Fibroblast of skin of abdomen (primary cell): ENCODE measurements at regions not wholly inside any gene's neighbourhood (a gene's known extent, or its start where the extent isn't known, plus 50 kb on each side); places are given as distances from the start of the nearest gene placed in this dataset.

Source experiments
- DNase-seq: peaks from one replicate; pipeline ENCODE4 v3.0.0-alpha.2; 2013

DNA sequence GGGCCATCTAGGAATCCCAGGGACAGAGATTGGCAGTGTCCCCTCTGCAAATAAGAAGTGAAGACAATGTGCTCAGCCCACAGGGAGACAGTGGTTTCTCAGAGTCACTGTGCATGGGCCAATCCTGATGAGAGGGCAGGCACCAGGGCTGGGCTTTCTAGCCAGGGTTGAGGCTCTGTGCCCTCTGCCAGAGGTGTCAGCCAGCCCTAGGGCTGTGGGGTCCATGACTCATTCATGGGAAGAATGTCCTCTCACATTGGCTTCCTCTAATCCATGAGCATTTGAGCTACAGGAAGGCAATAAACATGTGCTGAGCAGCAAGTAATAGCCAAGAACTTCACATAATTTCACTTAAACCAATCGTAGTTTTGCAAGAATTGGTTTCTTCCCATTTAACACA is 482.0 kb upstream of the MGMT start:
- DNase-seq: no peak

DNA sequence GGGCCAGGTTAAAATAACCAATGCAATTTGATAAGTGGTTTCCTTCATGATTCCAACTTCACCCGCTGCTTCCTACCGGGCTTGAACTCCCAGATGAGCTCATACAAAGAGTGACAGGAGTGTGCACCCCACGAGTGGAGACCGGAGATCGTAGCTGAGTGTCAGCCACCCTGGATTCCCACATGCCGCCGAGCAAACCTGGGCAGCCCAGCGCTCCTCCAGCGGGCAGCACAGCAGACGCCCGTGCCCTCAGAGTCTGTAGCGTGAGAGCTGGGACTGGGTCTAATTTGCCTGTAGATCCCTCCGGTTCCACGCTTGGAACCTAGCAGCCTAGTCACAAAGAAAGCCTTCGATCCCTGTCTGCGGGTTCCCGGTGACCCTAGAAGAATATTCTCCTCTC is 476.1 kb upstream of the MGMT start:
- DNase-seq: no peak

DNA sequence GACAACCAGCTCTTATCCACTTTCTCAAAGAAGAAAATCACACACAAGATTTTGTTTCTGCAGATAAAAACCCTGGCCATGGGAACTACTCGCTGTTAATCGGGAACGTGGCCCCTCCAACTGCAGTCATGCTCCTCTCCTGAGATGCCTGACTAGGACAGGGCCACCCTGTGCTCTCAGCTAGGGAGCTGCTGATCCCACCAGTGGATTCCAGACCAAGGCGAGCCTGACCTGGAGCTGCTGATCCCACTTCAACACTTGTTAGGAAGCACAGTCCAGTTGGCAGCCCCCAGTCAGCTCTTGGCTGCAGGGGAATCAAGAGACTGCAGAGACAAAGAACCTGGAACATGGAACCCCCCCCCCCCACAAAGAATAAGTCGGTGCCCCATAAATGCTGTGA is 474.3 kb upstream of the MGMT start:
- DNase-seq: no peak

DNA sequence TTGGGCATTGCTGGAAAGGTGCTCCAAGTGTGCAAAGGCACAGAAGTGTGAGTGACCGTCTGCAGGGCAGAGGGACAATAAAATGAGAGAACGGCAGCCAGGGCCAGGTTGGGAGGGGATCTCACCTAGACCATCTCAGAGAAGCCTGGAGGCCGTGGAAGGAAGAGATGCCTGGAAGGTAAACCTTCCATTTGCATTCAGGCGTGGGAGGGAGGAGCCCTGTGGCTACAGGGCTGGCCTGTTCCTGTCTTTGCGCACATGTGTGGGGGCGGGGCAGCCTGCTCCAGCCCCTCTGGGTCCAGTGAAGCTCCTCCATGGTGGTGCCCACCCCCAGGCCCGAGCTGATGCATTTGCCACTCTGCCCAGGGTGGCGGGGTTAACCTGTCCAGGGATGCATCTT is 473.6 kb upstream of the MGMT start:
- no peak for DNase-seq

DNA sequence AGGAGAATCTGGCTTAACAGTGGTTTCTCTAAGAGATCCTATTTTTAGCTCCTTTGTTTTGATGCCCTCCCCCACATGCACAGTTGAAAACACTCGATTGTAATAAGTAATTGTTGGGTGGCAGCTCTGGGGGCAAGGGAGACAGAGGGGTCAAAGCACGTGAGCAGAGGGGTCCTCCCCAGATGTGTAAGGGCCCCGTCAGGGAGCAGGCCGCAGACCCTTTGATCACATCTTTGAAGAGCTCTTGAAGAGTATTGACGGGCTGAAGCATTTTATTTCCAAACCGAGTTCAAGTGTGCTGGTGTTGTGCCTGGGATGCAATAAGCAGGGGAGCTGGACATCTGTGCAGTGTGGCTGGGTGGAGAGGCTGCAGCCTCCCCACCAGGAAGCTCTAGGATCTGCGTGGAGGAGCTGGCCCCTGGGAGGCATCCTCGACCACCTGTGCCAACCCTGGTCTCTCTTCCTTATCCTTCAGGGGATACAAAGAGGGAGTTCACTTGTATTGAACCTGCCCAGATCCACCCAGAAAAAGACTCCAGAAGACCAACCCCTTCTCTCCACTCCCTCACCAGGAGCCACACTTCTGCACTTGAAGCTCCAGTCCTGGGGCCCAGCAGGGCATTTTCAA is 473.0 kb upstream of the MGMT start:
- no peak for DNase-seq

DNA sequence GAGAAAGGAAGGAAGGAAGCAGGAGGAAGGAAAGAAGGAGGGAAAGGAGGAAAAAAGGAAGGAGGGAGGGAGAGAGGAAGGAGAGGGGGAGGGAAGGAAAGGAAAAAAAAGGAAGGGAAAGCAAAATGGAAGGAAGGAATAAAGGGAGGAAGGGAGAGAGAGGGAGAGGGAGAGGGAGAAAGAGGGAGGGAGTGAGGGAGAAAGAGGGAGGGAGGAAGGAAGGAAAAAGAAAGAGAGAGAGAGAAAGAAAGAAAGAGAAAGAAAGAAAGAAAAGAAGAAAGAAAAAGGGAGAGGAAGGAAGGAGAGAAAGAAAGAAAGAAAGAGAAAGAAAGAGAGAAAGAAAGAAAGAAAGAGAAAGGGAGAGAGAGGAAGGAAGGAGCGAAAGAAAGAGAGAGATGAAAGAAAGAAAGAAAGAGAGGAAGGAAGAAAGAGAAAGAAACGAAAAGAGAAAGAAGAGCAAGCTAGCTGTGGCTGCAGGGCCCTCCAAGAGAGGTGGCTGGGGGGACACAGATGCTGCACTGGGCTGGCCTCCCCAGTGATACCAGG is 472.4 kb upstream of the MGMT start:
- no peak for DNase-seq

DNA sequence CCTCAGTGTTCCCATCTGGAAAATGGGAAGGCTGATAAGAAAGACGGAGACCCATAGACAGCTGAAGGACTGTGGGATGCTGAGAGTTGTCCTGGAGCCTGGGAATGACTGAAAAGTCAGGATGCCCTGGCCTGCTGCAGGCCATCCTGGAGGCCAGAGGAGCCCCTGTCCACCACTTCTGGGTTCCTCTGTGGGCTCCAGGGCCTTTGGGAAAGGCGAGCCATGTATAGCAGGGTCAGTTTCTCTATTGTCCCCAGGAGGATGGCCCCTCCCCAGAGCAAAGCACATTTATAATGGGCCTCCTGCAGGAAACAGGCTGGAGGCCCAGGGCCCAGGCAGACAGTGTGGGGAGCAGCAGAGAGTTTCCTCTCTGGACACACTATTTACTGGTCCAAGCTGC is 471.4 kb upstream of the MGMT start:
- no peak for DNase-seq

DNA sequence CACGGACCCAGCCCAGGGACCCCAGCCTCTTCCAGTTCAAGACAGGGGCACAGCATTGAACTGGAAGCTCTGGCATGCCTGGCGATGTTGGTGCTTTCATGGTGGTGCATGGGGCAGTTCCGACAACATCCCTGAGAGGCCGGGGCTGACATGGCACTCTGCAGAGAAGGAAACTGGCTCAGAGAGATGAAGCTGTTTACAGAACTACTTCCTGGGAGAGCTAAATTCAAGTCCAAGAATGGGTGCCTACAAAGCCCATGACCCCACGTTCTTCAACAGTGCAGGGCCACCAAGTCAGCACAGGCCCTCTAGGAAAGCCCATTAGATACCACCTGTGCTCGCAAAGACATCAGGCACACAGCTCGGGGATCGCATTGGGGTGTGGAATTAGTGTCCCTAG is 470.9 kb upstream of the MGMT start:
- no peak for DNase-seq

DNA sequence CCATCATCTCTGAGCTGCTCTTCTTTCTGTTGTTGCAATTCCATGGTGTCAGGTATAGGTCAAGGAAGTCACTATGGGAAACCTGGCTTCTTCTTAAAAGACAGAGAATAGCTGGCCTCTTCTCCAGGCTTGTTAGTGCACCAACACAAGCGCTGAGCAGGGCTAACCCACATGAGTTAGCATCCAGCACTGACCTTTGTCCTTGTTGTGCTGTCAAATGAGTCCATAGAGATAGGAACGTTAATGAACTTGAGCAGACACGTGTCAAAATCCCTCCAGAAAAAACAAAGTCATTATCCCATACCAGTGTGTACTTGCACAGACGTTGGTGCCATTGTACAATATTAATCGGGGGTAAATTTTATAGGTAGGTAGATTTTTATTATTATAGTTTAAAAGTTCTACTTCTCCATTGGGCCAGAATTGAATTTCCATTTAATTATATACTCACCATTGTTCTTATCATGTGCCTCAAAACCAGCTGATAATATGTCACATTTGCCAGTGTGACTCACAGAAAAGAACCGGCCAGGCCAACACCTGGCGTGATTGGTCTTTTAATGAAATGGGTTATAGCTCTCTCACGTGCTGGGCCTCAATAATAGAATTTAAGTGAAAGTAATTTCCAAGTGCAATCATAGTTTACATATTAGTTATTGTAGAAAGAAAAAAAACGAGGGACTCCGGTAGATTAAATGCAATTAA is 468.8 kb upstream of the MGMT start:
- DNase-seq: no peak

DNA sequence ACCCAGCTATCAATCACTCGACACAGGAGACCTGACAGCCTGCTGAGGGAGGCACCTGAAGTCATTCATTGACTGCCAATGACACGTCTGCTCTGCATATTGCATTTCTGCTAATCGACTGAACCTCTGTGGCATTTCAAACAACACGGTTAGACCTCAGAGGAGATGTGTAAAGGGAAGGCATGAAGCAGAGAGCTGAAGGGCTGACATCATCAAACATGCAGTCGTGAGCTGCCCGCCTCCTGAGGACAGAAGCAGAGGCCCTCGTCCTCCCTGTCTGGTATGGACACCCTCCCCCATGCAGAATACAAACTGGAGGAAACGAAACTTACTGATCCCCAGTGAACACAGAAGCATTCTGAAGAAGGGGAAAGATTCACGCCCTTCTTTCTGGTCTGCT is 462.6 kb upstream of the MGMT start:
- no peak for DNase-seq

DNA sequence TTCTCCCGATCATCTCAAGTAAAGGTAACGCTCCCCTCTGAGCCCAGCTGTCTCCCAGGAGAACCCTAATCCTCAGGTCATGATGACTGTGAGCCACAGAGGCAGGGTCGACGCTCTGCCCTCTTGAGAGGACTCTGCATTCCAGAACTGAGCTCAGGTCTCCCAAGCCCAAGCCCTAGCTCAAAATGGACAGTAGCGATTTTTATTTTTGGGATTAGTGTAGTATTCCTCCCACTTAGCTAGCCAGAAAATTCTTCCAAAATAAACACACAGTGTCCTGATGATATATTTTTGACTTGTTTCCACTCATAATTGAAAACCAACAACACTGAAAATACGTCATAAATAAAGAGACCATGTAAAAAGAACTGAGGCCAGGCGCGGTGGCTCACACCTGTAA is 462.0 kb upstream of the MGMT start:
- DNase-seq: no peak

DNA sequence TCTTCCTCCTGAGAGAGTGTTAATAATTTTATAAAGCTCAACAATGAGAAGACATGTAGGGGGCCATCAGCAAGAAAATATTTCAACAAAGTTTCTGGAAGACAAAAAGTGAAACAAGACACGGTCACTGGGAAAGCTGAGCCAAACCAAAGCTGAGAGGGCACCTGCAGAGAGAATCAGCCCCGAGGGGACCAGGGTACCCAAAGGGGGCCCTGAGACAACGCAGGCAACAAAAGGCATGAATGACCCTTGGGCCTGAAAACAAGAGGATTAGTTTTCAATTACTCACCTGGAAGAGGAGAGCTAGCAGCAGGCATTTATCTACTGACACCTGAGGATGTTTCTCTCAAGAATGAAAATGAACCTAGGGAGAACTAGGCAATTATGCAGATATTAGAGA is 461.2 kb upstream of the MGMT start:
- no peak for DNase-seq

DNA sequence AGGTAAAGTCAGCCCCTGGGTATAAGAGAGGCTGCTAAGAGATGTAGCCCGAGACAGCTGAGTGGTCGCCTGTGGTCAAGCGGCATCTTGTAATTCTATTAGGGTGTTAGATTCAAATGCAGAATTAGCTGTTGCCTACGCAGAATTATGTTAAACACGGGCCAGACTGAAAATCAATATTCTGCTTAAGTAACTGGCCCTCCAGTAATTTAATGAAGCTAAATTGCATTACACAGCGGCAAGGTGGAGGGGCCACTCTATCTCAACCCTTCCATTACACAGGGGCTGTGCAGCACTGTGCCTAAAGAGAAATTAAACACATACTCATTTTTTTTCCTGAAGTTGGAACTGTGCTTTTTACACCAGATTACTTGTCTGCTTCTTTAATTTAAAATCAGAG is 448.5 kb upstream of the MGMT start:
- DNase-seq: no peak

DNA sequence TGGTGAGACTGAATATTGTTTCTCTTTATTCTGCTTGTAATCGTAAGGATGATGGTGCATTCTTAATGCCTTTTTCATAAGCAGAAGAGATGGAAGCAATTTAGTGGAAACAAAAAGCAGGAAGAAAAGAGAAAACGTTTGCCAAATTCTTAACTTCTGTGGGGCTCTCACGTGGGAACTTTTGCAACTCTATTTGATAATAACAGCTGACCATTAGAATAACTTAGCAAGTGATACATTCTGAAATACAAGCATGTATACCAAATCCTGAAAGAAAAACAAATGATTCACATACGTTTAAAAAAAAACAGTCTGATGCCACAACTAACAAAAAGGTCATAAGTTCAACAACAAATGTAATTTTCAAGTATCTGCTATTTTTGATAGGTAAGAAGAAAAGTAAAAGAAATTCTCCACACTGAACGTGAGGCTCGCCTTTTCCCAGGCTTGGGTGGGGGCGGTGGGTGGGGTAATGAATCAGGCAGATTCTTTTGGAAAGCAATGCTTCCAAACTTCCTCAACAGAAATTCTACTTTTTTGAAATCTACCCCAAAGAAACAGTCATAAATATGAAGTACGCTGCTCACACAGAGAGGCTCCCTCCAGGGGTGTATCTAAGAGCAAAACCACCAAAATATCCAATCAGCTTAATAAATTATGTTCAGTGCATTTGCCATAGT is 446.2 kb upstream of the MGMT start:
- DNase-seq: no peak

DNA sequence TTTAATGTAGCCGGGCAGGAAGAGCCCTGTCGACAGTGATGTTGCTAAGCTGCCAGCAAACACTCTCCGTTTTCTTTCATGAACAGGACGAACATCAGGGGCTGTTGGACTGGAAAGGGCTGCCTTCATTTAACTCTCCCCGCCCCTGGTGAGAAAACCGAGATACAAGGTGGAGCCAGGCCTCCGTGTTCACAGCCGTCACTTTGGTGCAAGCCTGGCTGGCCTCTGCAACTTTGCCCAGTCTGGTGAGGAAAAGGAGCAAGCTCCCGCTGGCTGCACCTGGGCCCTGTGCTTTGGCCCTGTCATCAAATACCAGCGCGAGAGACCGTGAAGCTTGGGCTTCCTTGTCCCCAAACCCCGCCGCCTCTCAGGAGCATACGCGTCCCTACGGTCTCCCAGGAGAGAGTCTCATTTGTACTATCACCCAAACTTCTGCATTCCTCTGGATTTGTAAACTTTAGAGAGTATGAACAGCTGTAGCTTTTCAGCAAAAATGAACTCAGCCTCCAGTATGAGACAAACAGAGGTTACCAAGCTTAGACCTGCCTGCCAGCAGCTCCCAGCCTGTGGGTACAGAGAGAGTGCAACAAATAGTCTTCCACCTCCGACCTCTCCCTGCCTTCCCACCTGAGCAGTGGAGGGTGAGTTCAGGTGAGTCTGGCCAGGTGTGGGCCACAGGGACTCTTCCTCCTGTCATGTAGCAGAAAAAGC is 445.3 kb upstream of the MGMT start:
- no peak for DNase-seq

DNA sequence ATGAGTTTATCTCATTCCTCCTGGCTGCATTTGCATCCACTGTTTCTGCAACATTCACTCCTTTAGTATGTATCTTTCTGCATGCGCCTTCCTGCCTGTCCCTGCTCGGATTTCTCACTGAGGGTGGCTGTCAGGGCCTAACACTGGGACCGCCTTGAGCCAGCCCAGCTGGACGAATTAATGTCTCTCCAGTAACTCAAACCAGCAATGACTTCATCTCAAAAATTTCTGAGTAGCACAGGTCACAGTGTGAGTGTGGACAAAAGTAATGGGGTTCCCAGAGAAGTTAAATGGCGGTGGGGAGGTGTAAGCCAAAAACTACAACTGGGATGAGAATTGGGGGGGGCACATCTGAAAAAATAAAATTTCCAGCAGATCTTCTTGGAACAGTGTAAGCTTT is 444.0 kb upstream of the MGMT start:
- no peak for DNase-seq

DNA sequence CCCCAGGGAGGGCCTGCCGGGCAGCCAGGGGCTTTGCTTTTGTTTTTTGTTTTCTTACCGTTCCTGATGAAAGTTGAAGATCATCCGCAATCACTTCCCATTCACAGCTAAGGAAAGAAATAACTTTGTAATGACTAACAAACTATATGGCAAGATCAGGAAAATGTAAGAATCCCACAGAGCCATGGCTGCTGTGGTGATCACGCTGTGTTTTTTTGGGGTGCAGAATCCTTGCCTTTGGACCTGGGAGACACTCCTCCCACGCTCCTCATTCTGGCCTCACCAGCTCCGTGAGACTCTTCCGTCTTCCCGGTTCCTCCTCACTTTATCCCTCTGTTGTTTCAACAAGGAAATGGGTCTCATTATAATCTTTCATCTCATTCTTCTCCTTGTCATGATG is 443.0 kb upstream of the MGMT start:
- DNase-seq: no peak

DNA sequence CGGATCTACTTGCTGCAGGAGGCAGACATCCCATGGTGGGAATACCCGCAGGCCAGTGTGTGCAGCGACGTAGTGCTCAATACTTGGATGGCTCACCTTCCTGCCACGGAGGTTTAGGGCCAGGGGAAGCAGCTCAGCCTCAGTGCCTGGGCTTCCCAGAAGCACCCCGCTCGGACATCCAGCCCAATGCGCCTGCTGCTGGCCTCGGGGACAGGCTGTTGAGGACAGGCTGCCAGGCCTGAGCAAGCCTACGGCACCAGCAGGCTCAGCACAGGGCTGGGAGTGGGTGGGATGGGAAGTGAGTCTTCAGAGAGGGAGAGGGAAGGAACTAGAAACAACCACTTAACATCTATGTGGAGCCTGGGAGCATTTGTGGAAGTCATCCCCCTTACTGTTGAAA is 441.3 kb upstream of the MGMT start:
- no peak for DNase-seq

DNA sequence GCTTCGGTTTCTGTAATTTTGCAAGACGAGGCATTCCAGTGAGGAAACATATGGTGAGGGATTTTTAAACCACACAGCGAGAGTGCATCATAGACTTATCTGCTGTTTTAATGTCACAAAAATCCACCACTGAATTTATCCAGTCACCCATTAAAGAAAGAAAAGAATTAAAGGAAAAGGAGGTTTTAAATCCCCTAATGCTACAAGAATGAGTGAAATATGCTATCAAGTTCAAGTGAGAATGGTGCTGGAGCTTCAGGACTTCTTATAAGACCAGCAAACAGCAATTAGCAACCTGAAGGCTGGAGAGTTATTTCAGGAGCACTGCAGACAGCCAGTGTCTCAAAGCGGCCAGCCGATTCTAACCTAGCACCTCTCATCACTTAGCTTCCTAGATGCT is 439.1 kb upstream of the MGMT start:
- no peak for DNase-seq

DNA sequence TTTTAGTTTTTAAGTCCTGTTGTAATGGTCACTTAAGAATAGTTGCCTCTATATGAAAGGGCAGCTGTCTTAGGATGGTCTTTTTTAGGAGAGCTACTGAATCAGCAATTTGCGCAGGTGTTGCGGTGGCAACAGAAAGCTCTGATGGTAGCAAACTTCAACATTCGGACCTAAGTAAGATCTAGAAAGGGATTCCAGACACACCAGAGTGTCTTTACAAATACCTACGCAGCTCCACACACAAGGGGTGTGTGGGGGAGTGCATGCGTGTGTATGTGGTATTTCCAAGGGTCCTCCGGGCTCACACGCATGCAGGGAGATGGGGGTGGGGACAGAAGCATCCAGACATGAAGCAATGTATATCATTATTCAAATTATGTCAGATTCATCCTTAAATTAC is 438.6 kb upstream of the MGMT start:
- DNase-seq: no peak

DNA sequence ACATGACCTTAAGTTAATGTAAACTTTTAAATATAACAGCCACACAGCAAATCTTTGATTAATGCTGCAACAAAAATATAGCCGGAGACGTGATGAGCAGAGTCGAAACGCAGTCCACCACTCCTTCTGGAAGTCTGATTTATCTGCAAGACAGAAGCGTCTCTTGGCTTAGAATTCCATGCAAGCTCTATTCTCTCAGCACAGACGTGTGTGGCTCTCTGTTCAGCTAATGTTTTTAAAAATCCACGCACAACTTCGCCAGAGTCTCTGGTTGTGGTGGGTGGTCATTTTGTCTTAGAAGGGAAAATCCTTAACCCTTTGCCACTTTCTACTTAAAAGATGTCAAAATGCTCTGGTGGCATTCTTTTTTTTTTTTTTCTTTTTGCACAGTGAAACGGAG is 438.0 kb upstream of the MGMT start:
- DNase-seq: no peak

DNA sequence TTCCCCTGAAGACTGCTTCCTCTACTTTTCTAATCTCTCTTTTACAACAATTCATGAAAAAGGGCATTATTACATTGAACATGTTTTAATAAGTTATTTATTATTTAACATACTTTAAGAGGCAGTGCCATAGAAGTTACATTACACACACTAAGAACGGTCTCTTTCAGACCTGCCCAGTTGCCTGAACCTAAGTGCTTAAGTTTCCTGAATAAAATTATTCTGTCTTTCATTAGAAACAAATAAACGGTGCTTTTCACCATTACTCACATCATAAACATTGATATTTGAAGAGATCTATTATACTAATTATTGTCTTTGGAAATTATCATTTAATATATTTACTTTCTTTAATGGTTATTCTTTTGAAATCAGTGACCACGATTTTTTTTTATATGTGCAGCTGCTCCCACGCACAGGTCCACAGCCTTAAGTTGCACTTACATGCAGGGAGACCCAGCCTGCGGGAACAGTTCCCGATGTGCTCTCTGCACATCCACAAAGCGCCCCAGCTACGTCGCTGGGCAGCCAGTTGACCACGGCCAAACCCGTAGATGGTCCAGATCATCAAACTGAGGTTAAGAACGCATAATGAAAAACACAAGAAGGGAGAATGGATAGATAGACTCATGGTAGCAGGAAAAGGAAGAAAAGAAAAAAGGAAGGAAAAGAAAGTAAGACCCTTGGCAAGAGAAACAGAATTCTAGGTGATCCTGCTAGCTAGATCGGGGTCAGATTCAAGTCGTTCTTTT is 437.0 kb upstream of the MGMT start:
- DNase-seq: no peak

DNA sequence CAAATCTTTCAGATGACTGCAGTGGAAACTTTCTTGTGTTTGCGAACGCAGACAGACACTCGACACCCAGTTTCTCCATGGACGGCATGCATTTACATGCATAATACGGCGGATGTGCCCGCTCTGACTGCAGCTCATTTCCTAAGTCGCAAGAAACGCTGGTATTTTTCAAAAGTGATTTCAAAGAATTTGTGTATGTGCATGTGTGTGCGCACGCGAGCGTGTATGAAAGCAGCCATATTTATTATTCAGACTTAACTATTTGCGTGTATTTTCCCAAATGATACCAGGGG is 436.5 kb upstream of the MGMT start:
- no peak for DNase-seq
